Nephron (organoid): ENCODE measurements at regions not wholly inside any gene's neighbourhood (a gene's known extent, or its start where the extent isn't known, plus 50 kb on each side); places are given as distances from the start of the nearest gene placed in this dataset.

ENCODE experiments used
- H3K27ac Mint-ChIP-seq, 3 experiments: 2 replicates each; pipeline ENCODE4 v1.8.0; 2020; ENCODE audit warnings: mixed read lengths in 3 of 3, mild to moderate bottlenecking in 2 of 3, moderate library complexity in 1 of 3
- H3K27me3 Mint-ChIP-seq: 2 replicates; pipeline ENCODE4 v1.8.0; 2021; ENCODE audit warnings: low read depth, mild to moderate bottlenecking, moderate library complexity, mixed read lengths
- H3K36me3 Mint-ChIP-seq: 2 replicates; pipeline ENCODE4 v1.8.0; 2020; ENCODE audit warnings: low read depth, mixed read lengths
- H3K4me1 Mint-ChIP-seq: 2 replicates; pipeline ENCODE4 v1.8.0; 2020; ENCODE audit warnings: mixed read lengths
- H3K4me3 Mint-ChIP-seq, 3 experiments: 2 replicates each; pipeline ENCODE4 v1.8.0; 2020; ENCODE audit warnings: mild to moderate bottlenecking in 3 of 3, mixed read lengths in 3 of 3, moderate library complexity in 2 of 3
- H3K9me3 Mint-ChIP-seq: 2 replicates; pipeline ENCODE4 v1.8.0; 2020; ENCODE audit warnings: mixed read lengths
- CTCF ChIP-seq, 3 experiments: fragments of 200-600 bp; sonication (generic); IDR thresholded peaks; one replicate each; pipeline ENCODE4 v1.5.0; 2021; ENCODE audit warnings: antibody characterized with exemption in 3 of 3; ENCODE audit not compliant: unreplicated experiment in 3 of 3

- TF ChIP-seq CTCF (IDR thresholded peaks at IDR 0.05; ENCODE audit: unreplicated experiment in 3 of 3): no peak
- Mint-ChIP-seq H3K4me1 (no peaks in the 10 kb centered on the region), H3K27me3 (no peaks in the 10 kb centered on the region), H3K4me3 (no peak overlapping the region), H3K9me3 (peaks cover 10% of the 10 kb centered on the region), H3K36me3 (no peaks in the 10 kb centered on the region), H3K27ac (no peak overlapping the region)
Observed at GRCh38 chr12:24608637-24609285, 340.1 kb downstream of the BCAT1 start.

GRCh38 chr12:24608108-24608507 lies 340.8 kb downstream of the BCAT1 start:
- Mint-ChIP-seq H3K4me3 (no peak overlapping the region), H3K9me3 (peaks cover 10% of the 10 kb centered on the region), H3K36me3 (no peaks in the 10 kb centered on the region), H3K27me3 (no peaks in the 10 kb centered on the region), H3K27ac (no peak overlapping the region), H3K4me1 (no peaks in the 10 kb centered on the region)
- TF ChIP-seq CTCF (IDR thresholded peaks at IDR 0.05; ENCODE audit: unreplicated experiment in 3 of 3): no peak

- Mint-ChIP-seq H3K9me3 (peaks cover 10% of the 10 kb centered on the region), H3K4me3 (no peak overlapping the region), H3K27me3 (no peaks in the 10 kb centered on the region), H3K36me3 (no peaks in the 10 kb centered on the region), H3K4me1 (no peaks in the 10 kb centered on the region), H3K27ac (no peak overlapping the region)
- TF ChIP-seq CTCF (IDR thresholded peaks at IDR 0.05; ENCODE audit: unreplicated experiment in 3 of 3): no peak
Observed at GRCh38 chr12:24605916-24606315, 343.0 kb downstream of the BCAT1 start.

- Mint-ChIP-seq H3K9me3 (peaks cover 9% of the 10 kb centered on the region), H3K27me3 (no peaks in the 10 kb centered on the region), H3K4me3 (no peak overlapping the region), H3K27ac (no peak overlapping the region), H3K4me1 (no peaks in the 10 kb centered on the region), H3K36me3 (no peaks in the 10 kb centered on the region)
- no peak for TF ChIP-seq CTCF (IDR thresholded peaks at IDR 0.05; ENCODE audit: unreplicated experiment in 3 of 3)
Observed at GRCh38 chr12:24605466-24605865, 343.4 kb downstream of the BCAT1 start.

GRCh38 chr12:24603371-24603770 lies 345.5 kb downstream of the BCAT1 start:
- no peak overlapping the region for H3K27ac Mint-ChIP-seq
- no peak overlapping the region for H3K4me3 Mint-ChIP-seq
- H3K9me3 Mint-ChIP-seq: no peaks in the 10 kb centered on the region
- no peaks in the 10 kb centered on the region for H3K4me1 Mint-ChIP-seq
- no peak for TF ChIP-seq CTCF (IDR thresholded peaks at IDR 0.05; ENCODE audit: unreplicated experiment in 3 of 3)
- H3K27me3 Mint-ChIP-seq: no peaks in the 10 kb centered on the region
- no peaks in the 10 kb centered on the region for H3K36me3 Mint-ChIP-seq

GRCh38 chr12:24600996-24601395 lies 347.9 kb downstream of the BCAT1 start:
- Mint-ChIP-seq H3K27me3 (no peaks in the 10 kb centered on the region), H3K9me3 (no peaks in the 10 kb centered on the region)

More at GRCh38 chr12:24600996-24601395, 347.9 kb downstream of the BCAT1 start:
- no peak overlapping the region for H3K4me3 Mint-ChIP-seq
- no peaks in the 10 kb centered on the region for H3K36me3 Mint-ChIP-seq
- TF ChIP-seq CTCF (IDR thresholded peaks at IDR 0.05; ENCODE audit: unreplicated experiment in 3 of 3): no peak
- no peaks in the 10 kb centered on the region for H3K4me1 Mint-ChIP-seq
- no peak overlapping the region for H3K27ac Mint-ChIP-seq
